Glomerular endothelial cell (primary cell): ENCODE measurements at regions not wholly inside any gene's neighbourhood (a gene's known extent, or its start where the extent isn't known, plus 50 kb on each side); places are given as distances from the start of the nearest gene placed in this dataset.
"Not testable (repeated sequence)": the region's sequence is repeated elsewhere in the genome, so short reads cannot be mapped to it uniquely, and the experiment has no call there.

Source experiments
- DNase-seq: peaks from one replicate; pipeline ENCODE4 v3.0.0-alpha.2; 2011; ENCODE audit warnings: low read depth, low spot score; ENCODE audit errors: extremely low read depth

DNA sequence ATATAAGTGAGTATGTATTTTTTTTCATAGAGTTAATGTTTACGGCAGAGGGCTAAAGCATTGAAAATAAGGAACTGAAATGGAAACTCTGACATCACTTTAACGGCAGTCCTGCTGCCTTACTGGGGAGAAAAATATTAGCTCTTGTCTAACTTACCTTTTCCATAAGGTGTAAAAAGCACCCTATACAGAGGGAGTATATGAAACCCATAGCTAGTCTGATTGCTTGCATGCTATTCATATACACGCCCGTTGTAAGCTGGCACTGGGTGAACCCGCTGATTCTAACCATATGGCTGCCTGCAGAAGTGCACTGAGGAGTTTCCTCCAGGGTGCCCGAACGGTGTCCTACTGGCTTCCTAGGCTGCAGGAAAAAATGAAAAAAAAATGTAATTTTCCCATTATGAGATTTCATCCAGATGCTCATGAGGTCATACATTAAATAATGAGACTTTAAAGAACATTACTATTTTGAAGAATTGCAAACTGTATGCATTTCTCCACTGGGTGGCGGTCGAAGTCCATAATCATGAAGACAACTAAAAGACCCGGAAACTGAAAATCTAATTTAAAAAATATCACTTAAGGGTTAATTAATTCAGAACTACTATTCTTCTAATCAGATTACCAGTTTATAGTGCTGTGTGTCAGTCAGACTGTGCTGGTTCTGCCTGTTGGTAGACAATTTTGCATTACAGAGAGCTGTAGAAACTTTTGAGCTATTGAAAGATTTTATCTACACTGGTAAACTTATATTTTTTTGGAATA, 144.7 kb downstream of the ALX1 start:
- DNase-seq: peak; percentile 10

DNA sequence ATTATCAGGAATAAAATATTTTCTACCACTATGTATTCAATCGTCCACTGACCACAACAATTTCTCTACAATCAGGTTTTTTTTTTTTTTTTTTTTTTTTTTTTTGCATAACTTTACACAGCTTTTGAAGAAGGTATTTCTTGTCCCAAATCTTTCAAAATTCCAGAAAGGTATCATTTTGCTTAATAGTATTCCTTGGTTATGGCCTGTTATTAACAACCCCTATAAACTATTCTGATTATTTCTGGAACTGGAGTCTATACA, 145.3 kb downstream of the ALX1 start:
- DNase-seq: no peak

DNA sequence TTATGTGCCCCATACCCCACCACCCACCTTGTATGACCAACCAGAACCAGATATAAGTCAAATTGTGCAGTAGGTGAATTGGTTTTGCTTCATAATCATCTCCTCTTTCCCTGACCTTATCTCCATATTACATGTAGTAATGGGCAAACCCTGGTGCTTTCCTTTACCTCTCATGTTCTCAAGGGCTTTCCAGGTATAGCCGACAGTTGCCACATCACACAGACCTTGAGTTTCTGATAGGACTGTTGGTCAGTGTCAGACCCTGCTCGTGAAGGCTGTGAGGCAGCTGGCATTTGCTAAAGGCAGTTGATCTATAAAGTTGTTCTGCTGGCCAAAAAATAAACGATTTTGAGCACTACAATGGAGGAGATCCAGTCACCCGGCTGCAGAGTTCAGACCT, 145.9 kb downstream of the ALX1 start:
- no peak for DNase-seq

DNA sequence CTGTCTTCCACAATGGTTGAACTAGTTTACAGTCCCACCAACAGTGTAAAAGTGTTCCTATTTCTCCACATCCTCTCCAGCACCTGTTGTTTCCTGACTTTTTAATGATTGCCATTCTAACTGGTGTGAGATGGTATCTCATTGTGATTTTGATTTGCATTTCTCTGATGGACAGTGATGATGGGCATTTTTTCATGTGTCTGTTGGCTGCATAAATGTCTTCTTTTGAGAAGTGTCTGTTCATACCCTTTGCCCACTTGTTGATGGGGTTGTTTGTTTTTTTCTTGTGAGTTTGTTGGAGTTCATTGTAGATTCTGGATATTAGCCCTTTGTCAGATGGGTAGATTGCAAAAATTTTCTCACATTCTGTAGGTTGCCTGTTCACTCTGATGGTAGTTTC, 153.1 kb downstream of the ALX1 start:
- DNase-seq: not testable (repeated sequence)

DNA sequence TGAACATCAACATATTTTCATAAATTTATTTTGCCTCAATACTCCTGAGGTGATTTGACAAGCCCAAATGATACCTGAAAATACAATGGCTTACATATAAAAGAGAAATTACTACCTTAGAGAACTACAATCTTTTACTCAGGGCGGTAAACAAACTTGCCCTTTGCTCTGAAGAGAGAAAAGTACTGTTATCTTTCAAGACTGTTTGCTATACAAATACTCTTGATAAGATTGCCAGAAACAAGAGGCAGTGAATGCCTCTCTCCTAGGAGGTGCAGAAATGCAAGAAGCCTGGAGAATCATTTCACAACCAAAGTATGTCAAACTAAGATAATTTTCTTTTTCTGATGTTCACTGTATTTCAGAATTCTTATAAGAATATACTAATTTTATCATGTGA, 160.3 kb downstream of the ALX1 start:
- no peak for DNase-seq

DNA sequence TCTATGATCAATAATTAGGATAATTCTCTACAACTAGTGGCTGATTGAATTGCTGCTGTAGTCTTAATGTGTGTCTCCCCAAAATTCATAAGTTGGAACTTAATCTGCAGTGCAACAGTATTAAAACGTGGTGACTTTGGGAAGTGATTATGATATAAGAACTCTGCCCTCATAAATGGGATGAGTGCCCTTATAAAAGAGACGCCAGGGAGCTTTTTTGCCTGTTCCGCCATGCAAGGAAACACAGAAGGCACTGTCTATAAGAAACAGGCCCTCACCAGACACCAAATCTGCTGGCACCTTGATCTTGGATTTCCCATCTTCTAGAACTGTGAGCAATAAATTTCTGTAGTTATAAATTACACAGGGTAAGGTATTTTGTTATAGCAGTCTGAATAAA, 161.0 kb downstream of the ALX1 start:
- no peak for DNase-seq

DNA sequence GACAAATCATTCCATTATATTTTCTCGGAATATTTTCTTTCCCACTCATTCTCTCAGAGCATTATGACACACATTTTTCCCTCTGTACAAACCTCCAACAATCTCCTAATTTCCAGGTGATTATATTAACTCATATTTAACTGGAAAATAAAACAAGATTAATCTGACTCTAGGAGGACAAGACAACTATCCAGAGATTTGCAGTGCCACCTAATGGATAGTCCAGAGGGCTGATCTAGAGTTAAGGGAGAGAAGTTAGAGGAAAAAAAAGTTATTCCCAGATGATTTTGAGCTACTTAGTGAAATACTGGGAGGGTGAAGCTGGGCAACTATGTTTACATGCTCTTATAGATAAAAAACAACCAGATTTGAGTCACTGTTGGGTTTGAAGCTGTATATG, 161.7 kb downstream of the ALX1 start:
- DNase-seq: peak; percentile 16

DNA sequence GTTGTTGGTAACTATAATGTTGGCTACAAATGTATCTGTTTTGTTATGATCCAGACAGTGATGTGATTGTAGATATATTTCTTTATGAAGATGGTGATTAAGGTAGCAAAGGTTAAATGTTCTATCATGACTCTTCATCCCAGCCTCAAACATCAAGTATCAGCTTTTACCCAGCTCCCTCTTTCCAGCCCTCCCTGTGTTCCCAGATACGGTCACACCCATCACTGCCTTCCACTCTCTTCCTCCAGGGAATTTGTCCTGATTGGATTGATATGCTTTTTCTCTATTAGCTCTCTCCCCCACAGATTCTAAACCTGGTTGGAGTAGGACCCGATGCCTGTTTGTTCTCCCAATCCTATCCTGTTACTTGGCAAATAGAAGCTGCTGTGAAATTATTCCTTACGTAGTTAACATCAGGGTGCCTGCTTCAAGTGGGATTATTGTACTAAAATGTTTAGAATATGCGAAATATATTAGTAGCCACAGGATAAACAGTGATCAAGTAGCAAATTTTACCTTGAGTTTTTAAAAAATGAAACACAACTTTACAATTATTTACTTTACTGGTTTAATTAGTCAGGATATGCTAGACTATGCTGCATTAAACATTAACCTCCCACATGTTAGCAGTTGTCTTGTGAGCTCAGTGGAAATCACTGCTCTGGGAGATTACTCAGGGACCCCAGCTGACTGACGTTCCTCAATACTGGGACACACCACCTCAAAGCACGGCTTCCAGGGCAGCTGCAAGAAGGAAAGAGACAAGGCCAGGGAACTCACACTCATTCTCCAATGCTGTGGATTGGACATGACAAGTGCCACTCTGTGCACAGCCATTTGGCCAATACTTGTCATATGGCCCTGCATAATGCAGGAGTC, 165.3 kb downstream of the ALX1 start:
- DNase-seq: no peak

DNA sequence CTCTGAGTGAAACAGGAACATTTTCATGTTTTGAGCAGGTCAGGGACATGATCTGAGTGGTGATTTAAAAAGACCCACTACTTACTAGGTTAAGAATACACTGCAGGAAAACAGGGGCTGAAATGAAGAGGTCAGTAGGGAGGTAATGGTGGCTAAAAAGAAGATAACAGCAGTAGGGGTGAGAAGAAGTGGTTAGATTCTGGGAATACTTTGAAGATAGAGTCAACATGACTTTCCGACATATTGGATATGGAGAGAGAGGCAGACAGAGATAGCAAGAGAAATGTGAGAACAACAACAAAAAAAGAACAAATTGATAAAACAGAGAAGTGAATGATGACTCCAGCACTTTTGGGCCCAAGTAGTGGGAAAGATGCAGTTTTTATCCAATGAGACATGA, 168.0 kb downstream of the ALX1 start:
- DNase-seq: no peak

DNA sequence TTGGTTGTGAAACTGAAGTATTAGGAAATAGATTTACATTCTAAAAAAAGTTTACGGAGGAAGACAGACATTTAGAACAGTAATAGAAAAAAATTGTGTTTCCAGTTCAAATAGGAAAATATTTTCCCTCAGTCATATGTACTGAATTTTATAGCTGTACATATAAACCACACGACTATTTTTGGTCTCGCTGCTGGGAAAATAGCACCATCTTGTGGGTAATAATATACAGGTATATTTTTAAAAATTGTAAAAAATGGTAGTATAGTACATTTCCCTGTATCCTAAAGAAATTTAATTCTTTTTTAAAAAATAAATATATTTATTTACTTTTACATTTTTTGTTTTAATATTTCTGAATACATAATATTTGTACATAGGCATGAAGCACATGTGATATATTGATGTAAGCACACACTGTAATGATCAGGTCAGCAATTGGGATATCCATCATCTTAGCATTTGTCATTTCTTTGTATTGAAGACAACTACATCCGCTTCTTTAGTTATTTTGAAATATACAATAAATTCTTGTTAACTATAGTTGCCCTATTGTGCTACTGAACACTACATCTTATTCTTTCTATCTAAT, 168.6 kb downstream of the ALX1 start:
- peak; percentile 12 for DNase-seq

DNA sequence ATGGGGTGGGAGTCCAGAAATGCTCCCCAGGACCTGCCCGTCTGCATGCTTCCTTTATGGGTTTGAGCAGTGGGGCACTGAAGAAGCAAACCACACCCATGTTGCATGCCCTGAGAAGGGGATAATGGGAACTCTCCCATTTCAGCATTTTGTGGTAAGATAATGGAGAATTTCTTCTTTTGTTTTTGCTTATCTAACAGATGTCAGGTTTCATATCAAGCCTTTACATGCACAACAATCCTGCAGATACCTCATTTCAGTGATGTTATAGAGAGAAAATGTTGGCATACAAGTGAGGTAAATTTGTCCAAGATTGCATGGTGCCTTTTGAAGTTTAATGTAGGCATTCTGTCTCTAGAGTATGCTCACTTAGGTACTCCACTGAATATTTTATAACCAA, 177.0 kb downstream of the ALX1 start:
- DNase-seq: no peak

DNA sequence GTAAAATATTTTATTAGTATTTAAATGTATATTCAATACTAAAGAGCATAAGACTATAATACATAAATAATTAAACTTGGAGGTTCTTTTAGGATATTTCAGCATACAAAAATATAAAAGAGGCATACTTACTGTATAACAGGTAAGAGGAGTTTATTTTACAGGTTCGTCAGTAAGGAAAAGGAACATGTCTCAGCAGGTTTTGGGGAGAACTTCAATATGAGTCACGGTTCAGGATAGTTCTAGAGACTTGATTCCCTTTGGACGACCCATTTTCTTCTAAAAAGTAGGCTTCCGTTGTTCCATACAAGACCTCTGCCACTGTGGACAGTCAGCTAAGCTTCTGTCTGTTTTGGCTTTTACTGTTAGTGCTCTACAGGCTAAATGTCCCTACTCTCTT, 181.1 kb downstream of the ALX1 start:
- DNase-seq: no peak

DNA sequence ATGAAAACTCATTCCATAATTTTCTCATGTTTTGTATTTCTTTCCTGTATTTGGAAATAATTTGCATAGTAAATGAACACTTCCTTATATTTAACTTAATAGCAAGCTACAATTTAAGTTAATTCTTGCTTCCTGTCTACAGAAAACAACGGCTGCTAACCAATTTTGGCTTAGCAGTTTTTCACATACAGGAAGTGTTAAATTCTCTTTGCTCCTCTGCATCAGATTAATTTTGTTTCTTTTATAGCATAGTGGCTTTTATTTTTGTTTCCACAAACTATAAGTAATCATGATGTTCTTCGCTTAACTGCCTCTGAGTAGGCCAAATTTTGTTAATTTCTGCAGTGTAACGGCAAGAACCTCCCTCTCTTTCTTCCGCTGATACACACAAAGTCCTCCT, 182.9 kb downstream of the ALX1 start:
- no peak for DNase-seq

DNA sequence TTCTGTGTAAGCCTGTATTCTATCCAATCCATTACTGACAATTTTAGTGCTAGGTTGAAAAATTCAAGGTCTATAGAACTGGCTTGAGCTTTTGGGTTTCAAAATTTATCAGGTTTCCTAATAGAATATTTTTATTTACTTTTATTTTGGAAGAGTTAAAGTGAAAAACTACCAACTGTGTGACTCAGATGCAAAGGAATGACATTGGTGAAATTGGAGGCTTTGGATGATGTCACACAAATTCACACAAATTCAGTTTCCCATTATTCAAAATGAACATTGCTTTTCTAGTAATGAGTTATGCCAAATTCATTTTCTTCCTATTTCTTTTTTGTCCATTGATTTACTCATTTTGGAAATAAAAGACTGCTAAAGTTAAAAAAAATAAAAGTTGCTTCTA, 186.9 kb downstream of the ALX1 start:
- no peak for DNase-seq

DNA sequence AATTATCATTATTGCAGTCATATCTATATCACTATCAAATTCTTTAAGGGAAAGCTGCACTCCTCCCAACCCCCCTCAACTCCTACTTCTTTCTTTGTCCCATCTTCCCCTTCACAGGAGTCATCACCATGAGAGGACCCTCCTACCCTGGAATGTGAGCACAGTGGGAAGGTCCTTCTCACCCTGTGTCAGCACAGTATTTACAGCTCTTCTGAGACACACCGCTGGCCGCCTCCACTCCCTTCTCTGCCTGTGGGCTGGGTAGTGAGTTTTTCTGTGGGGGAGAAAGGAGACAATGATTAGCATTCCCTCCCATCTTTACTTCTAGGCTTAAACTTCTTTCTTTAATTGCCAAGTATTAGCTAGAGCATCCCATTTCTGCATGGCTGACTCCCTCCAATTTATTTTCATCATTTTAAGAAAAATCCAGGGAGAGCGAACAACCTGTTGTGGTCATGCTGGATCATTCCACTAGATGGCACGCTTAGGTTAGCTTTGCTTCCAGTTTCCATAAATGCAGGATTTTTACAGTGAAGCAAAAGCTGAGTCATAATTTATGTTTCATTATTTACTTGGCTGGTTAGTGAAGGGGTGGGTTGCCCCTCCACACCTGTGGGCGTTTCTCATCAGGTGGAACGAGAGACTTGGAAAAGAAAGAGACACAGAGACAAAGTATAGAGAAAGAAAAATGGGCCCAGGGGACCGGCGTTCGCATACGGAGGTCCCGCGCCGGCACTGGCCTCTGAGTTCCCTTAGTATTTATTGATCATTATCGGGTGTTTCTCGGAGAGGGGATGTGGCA, 188.5 kb downstream of the ALX1 start:
- peak; percentile 60 for DNase-seq

DNA sequence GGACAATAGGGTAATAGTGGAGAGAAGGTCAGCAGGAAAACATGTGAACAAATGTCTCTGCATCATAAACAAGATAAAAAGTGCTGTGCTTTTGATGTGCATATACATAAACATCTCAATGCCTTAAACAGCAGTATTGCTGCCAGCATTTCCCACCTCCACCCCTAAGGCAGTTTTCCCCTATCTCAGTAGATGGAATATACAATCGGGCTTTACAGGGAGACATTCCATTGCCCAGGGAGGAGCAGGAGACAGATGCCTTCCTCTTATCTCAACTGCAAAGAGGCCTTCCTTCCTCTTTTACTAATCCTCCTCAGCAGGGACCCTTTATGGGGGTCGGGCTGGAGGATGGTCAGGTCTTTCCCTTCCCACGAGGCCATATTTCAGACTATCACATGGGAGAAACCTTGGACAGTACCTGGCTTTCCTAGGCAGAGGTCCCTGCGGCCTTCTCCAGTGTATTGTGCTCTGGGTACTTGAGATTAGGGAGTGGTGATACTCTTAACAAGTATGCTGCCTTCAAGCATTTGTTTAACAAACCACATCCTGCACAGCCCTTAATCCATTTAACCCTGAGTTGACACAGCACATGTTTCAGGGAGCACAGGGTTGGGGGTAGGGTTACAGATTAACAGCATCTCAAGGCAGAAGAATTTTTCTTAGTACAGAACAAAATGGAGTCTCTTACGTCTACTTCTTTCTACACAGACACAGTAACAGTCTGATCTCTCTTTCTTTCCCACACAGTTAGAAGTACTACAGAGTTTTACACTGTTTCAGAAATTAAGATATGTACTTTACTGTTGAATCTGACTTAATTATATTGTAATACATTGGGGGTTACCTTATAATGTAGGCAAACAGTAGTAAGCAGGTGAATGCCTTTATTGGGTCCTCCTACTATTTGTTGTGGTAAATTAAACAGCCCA, 189.4 kb downstream of the ALX1 start:
- not testable (repeated sequence) for DNase-seq

DNA sequence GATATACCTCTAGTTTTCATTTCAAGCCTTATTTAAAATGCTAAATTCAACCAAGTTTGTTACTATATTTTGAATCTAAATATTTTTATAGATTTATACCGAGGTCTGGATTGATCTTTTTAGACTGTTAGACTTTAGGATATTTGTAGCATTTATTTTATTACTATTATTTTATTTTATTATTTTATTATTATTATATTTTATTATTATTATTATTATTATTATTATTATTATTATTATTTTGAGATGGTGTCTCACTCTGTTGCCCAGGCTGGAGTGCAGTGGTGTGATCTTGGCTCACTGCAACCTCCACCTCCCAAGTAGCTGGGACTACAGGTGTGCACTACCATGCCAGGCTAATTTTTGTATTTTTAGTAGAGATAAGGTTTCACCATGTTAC, 195.3 kb downstream of the ALX1 start:
- DNase-seq: not testable (repeated sequence)

DNA sequence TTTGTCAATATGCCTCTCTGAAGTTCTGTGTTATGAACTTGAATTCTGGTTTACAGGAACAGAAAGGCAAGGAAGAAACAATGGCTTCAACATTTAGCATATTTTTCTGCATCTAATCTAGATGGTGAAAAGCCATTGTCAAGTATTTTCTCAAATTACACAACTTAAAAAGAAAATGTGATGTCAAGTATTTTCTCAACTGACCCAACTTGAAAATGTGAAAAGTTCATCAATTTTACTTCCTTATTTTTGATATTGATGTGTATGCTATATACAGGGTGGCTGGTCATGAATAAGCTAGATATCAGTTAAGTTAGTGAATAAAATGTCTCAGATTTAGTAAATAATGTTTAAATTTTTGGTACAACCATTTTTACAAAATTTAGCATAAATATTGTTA, 196.7 kb downstream of the ALX1 start:
- DNase-seq: no peak

DNA sequence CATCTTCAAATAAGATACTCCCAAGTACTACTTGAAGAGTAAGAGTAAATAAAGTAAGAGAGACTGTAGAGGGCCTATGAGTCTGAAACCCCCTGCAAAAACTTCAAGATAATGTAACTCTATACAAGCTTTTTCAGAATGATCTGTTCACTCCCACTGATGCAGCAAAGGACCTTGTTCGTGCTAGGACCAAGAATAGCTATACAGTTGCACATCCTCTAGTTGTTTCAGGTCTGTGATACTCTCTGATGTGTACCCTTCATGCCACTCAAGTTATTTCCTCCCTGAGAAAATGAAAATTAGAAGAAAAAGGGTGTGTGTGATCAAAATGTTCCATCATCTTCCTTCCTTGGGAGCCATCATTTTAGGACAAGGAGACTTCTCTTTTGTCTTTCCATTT, 204.4 kb downstream of the ALX1 start:
- no peak for DNase-seq

DNA sequence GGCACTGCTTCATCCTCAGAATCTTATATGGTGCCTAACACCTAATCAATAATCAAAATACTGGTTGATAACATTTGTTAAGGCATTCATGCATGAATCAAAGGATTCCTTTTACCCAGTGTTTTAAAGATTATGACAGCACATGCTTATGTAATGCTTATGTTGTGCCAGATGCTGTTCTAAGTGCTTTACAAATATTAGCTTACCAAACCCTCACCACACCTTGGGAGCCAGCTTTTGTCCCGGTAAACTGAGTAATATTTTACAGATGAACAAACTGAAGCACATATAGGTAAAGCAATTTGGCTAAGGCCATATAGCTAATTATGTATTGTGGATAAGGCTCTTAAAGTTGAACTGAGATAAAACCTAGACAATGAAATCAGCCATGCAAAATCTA, 209.2 kb downstream of the ALX1 start:
- DNase-seq: no peak
